ENCODE measurements at regions not wholly inside any gene's neighbourhood (a gene's known extent, or its start where the extent isn't known, plus 50 kb on each side); places are given as distances from the start of the nearest gene placed in this dataset.

GRCh38 chr5:115683081-115683480 is 57.2 kb upstream of the TMED7 start:
- no peak overlapping the region for H3K27ac ChIP-seq (ENCODE audit: low read depth, low read length)
- H3K56ac ChIP-seq (replicated peaks; ENCODE audit: insufficient read length, low read depth, low read length), result no peak overlapping the region
- H3K23me2 ChIP-seq (ENCODE audit: low read depth, low read length), result no peaks in the 10 kb centered on the region
- FAIRE-seq (no peak), DNase-seq (ENCODE audit: low read depth in 1 of 2, low spot score in 2 of 2) (no peak)
- H4K5ac ChIP-seq (ENCODE audit: insufficient read length, low read depth, low read length), result no peak overlapping the region
- no peak overlapping the region for H3K4ac ChIP-seq (replicated peaks; ENCODE audit: insufficient read length, low read depth, low read length)
- no peak overlapping the region for H3K23ac ChIP-seq (ENCODE audit: insufficient read length)
- H2BK15ac ChIP-seq (ENCODE audit: low read length), result no peak overlapping the region
- no peak overlapping the region for H2BK12ac ChIP-seq (ENCODE audit: low read depth, low read length)
- H3K9ac ChIP-seq (replicated peaks in 1 of 4; ENCODE audit: extremely low read depth in 1 of 4, low read depth in 3 of 4, low read length in 3 of 4), result no peak overlapping the region
- no peak overlapping the region for H3K18ac ChIP-seq (ENCODE audit: extremely low read depth, low read length)
- H3K36me3 ChIP-seq (ENCODE audit: control insufficient read depth in 2 of 4, insufficient read depth in 4 of 4, low read length in 3 of 4), result no peaks in the 10 kb centered on the region
- H3K79me1 ChIP-seq (ENCODE audit: low read depth, low read length), result no peaks in the 10 kb centered on the region
- no peak for TF ChIP-seq FOSL1 (IDR thresholded peaks at IDR 0.05; ENCODE audit: insufficient read depth, low read depth, low read length)
- TF ChIP-seq EZH2 (IDR thresholded peaks at IDR 0.05; ENCODE audit: low read depth, low read length, severe bottlenecking), result no peak
- TF ChIP-seq RAD21 (IDR thresholded peaks at IDR 0.05 in 1 of 2, conservative IDR thresholded peaks at IDR 0.05 in 1 of 2; ENCODE audit: low read depth in 2 of 2, low read length in 2 of 2), result no peak
- no peak for TF ChIP-seq SIRT6 (IDR thresholded peaks at IDR 0.05; ENCODE audit: low read length)
- TF ChIP-seq JUN (IDR thresholded peaks at IDR 0.05; ENCODE audit: low read depth, low read length), result no peak
- no peak for TF ChIP-seq EGR1 (IDR thresholded peaks at IDR 0.05; ENCODE audit: borderline replicate concordance, low read depth, low read length)
- no peak for TF ChIP-seq KDM1A (IDR thresholded peaks at IDR 0.05; ENCODE audit: borderline replicate concordance, low read length)
- TF ChIP-seq HDAC2 (IDR thresholded peaks at IDR 0.05; ENCODE audit: borderline replicate concordance in 1 of 2, low read depth in 2 of 2, low read length in 2 of 2), result no peak
- no peak for TF ChIP-seq TCF12 (IDR thresholded peaks at IDR 0.05; ENCODE audit: low read depth, low read length)
- TF ChIP-seq, protein P1, sequence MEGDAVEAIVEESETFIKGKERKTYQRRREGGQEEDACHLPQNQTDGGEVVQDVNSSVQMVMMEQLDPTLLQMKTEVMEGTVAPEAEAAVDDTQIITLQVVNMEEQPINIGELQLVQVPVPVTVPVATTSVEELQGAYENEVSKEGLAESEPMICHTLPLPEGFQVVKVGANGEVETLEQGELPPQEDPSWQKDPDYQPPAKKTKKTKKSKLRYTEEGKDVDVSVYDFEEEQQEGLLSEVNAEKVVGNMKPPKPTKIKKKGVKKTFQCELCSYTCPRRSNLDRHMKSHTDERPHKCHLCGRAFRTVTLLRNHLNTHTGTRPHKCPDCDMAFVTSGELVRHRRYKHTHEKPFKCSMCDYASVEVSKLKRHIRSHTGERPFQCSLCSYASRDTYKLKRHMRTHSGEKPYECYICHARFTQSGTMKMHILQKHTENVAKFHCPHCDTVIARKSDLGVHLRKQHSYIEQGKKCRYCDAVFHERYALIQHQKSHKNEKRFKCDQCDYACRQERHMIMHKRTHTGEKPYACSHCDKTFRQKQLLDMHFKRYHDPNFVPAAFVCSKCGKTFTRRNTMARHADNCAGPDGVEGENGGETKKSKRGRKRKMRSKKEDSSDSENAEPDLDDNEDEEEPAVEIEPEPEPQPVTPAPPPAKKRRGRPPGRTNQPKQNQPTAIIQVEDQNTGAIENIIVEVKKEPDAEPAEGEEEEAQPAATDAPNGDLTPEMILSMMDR (IDR thresholded peaks at IDR 0.05; ENCODE audit: control extremely low read depth in 1 of 3, insufficient read depth in 1 of 3, low read depth in 1 of 3, low read length in 3 of 3), result no peak
- no peak for TF ChIP-seq SRF (IDR thresholded peaks at IDR 0.05; ENCODE audit: low read depth, low read length)
- TF ChIP-seq POLR2A (IDR thresholded peaks at IDR 0.05; ENCODE audit: control extremely low read depth in 1 of 2, low read depth in 2 of 2, low read length in 2 of 2), result no peak
- H4K91ac ChIP-seq (replicated peaks; ENCODE audit: insufficient read length, low read length), result no peak overlapping the region
- H3K4me1 ChIP-seq (replicated peaks in 1 of 4; ENCODE audit: control insufficient read depth in 3 of 4, insufficient read depth in 4 of 4, low read length in 3 of 4), result no peaks in the 10 kb centered on the region
- H3K4me3 ChIP-seq (ENCODE audit: extremely low read depth in 1 of 4, insufficient read depth in 2 of 4, low read depth in 3 of 4, low read length in 4 of 4), result no peak overlapping the region
- H2BK120ac ChIP-seq (replicated peaks; ENCODE audit: low read depth, low read length), result no peak overlapping the region
- H3K79me2 ChIP-seq (ENCODE audit: control insufficient read depth in 1 of 2, insufficient read depth in 2 of 2, low read length in 2 of 2), result no peaks in the 10 kb centered on the region
- no peaks in the 10 kb centered on the region for H3K27me3 ChIP-seq (replicated peaks in 1 of 4; ENCODE audit: control insufficient read depth in 3 of 4, extremely low read depth in 1 of 4, insufficient read depth in 3 of 4, low read length in 3 of 4)
- H2AK5ac ChIP-seq (ENCODE audit: low read depth, low read length), result no peak overlapping the region
- WGBS, 2 experiments (ENCODE audit: extremely low coverage in 1 of 2, insufficient coverage in 1 of 2, insufficient read length in 1 of 2, insufficient replicate concordance in 2 of 2, low coverage in 1 of 2, low lambda C conversion rate in 2 of 2, missing lambda C conversion rate in 1 of 2), result 79% methylated on average over 1 of the region's 1 CpG; no CpG with 5 or more reads in 1 of the 2 experiments
- ChIA-PET POLR2A (ENCODE audit: partially characterized antibody) (interaction anchor here (0.6 kb wide), 1 partner anchor 41 kb away, joined by 4 read pairs; no protein-coding TSS in a partner anchor), CTCF (ENCODE audit: partially characterized antibody) (interaction anchor here (0.6 to 1.0 kb wide), 3 partner anchors 87 to 531 kb away, joined by 3 read pairs; no protein-coding TSS in a partner anchor)
- no peak overlapping the region for H2BK5ac ChIP-seq (ENCODE audit: low read depth, low read length)
- 0 out of 2 replicates have a peak overlapping the region, but pooled peaks have one; percentile 32 for H2AFZ ChIP-seq (ENCODE audit: low read length)
- H3K4me2 ChIP-seq (ENCODE audit: insufficient read depth in 1 of 2, low read depth in 2 of 2, low read length in 2 of 2), result no peak overlapping the region
- no peaks in the 10 kb centered on the region for H4K20me1 ChIP-seq (replicated peaks in 1 of 2; ENCODE audit: control insufficient read depth in 1 of 2, insufficient read depth in 2 of 2, low read length in 2 of 2)
- no peak overlapping the region for H4K8ac ChIP-seq (ENCODE audit: extremely low read depth, insufficient read depth, low read length)
- H3K9me3 ChIP-seq (ENCODE audit: insufficient read depth in 2 of 2, low read depth in 1 of 2, low read length in 1 of 2), result no peaks in the 10 kb centered on the region
- H3K14ac ChIP-seq (ENCODE audit: insufficient read length), result no peak overlapping the region
- H2BK20ac ChIP-seq (ENCODE audit: low read length), result no peak overlapping the region
